Erythroblast (primary cell): ENCODE measurements at regions not wholly inside any gene's neighbourhood (a gene's known extent, or its start where the extent isn't known, plus 50 kb on each side); places are given as distances from the start of the nearest gene placed in this dataset.

Experiments
- DNase-seq, 2 experiments: peaks; one replicate each; lab custom pipeline; 2025; lab: John Stamatoyannopoulos, UW
- GATA1 ChIP-seq: IDR thresholded peaks from 2 replicates; pipeline ENCODE4 v1.6.1; 2011; ENCODE audit warnings: low read depth, mild to moderate bottlenecking, control low read depth, low read length, moderate library complexity
- POLR2A ChIP-seq: IDR thresholded peaks from 2 replicates; pipeline ENCODE4 v1.6.1; 2011; ENCODE audit warnings: mild to moderate bottlenecking, low read length

DNA sequence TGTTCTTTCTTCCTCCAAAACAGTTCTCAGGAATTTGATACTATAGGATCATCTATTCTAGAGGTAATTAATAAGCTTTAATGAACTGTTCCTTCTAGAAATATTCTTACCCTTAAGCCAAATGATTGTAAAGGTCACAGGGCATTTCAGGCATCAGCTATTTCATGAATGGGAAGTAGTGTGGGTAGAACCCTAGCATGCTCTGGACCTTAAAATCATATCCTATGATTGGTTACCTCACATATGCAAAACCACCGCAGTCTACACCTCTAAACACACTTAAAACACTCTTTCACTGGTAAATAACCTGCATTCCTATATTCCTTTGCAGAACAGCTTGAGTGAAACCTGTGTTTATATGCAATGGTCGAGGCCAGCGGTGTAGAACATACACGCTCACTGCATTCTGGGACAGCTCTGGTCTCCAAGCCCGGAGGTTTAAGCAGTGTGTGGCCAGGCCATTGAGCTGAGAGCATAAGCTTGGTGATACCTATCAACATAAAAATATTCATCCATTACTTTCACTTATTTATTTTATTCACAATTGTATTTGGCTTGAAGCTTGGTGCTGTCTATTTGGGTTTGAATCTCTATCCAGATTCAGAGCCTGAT, 87.7 kb upstream of the RASGRP1 start:
- TF ChIP-seq POLR2A = no peak
- TF ChIP-seq GATA1 = no peak

DNA sequence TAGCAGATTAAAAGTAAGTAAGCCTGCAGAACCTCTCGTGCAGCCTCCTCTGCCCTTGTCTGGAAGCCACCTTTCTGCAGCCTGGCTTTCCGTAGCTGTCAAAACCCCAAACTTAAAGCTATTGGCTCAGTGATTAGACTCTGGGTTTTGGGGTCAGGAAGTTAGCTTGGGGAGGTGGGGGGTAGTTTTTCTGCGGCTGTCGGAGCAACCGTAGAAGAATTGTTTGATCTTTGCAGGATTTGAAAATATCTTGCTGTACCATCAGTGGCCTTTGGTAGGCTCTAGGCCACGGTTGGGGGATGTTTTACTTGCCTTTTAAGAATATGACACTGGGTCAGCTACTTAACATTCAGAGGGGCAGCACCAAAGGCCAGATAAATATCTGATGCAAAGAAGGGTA, 88.4 kb upstream of the RASGRP1 start:
- TF ChIP-seq POLR2A (no peak), GATA1 (no peak)
- no peak for DNase-seq

More for the DNA sequence above, 87.7 kb upstream of the RASGRP1 start:
- DNase-seq = no peak

- DNase-seq = no peak
- no peak for TF ChIP-seq POLR2A
- no peak for TF ChIP-seq GATA1
These were observed 93.8 kb upstream of the RASGRP1 start for GRCh38 chr15:38658431-38658830.

DNA sequence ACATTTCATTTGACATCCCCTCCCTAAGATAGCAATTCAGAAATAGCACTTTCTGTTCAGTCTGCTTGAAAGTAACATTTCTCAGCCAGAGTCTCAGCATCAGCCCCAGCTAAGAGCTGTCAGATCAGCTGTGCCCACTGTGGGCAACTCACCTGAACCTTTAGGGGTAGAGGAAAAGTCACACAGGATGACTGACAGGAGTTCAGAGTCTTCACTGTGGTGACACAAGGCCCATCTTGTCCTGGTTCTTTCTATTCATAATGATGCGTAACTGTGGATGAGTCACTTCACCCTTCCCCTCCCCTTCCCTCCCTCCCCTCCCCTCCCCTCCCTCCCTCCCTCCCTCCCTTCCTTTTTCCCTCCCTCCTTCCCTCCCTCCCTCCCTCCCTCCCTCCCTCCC, 96.1 kb upstream of the RASGRP1 start:
- no peak for DNase-seq
- TF ChIP-seq POLR2A = no peak
- TF ChIP-seq GATA1 = no peak

DNA sequence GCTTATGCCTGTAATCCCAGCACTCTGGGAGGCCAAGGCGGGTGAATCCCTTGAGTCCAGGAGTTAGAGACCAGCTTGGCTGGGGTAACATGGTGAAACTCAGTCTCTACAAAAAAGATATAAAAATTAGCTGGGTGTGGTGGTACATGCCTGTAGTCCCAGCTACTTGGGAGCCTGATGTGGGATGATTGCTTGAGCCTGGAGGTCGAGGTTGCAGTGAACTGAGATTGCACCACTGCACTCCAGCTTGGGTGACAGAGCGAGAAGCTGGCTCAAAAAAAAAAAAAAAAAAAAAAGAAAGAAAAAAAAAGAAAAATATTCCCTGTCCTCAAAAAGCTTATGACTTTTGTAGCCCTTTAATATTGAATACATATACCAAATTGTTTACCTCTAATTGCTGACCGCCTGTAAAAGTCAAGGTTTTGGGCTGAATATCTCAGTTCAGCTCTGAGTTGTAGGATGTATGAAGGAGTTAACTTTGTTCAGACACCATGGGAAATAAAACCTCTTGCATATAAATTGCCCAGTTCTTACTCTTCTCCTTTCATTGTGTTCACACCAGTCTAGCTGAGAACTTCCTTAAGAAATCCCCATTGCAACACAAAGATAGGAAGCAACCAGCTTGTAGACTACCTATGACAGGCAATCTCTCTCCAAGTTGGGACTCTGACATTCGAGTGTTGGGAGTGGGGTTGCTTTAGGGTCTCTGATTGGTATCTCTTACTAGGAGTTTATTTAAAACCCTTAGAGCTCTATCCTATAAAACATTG, 97.6 kb upstream of the RASGRP1 start:
- TF ChIP-seq POLR2A (no peak), GATA1 (no peak)
- no peak for DNase-seq

- TF ChIP-seq GATA1 (no peak), POLR2A (no peak)
These were observed 98.2 kb upstream of the RASGRP1 start for GRCh38 chr15:38662805-38663204.

DNA sequence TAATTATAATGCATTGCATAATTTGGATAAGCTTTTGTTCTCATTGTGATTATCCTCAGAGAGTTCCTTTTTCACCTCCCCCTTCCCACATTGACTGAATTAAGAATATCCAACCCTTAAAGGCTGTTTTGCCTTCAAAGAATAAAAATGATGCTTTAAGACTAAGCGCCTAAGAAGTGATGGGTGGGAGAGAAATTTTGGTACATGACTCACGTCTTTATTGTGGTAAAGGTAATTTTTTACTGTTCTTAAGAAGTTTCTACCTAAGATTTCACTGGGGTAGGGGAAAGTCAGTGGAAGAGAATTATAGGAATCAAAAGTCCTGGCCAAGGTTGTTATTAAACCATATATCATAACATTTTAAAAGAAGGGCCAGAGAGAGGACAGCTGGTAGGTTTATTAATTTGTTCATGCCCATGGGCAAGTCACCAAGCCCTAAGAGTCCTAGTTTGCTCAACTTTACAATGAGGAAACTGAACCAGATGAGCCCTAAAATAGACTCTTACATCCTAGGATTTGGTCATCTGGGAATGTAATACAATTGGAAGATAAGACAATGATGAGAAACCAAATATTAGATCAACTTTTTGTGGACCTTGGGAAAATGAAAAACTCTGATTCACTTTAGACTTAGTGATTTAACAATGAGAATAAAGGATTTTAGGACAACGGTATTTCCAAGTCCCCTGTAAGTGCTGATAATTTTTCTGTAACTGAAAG, 101.1 kb upstream of the RASGRP1 start:
- no peak for DNase-seq
- TF ChIP-seq GATA1 (no peak), POLR2A (no peak)

More at GRCh38 chr15:38662805-38663204, 98.2 kb upstream of the RASGRP1 start:
- DNase-seq = no peak

- TF ChIP-seq GATA1 (no peak), POLR2A (no peak)
- no peak for DNase-seq
These were observed 102.4 kb upstream of the RASGRP1 start for GRCh38 chr15:38666865-38667510.

DNA sequence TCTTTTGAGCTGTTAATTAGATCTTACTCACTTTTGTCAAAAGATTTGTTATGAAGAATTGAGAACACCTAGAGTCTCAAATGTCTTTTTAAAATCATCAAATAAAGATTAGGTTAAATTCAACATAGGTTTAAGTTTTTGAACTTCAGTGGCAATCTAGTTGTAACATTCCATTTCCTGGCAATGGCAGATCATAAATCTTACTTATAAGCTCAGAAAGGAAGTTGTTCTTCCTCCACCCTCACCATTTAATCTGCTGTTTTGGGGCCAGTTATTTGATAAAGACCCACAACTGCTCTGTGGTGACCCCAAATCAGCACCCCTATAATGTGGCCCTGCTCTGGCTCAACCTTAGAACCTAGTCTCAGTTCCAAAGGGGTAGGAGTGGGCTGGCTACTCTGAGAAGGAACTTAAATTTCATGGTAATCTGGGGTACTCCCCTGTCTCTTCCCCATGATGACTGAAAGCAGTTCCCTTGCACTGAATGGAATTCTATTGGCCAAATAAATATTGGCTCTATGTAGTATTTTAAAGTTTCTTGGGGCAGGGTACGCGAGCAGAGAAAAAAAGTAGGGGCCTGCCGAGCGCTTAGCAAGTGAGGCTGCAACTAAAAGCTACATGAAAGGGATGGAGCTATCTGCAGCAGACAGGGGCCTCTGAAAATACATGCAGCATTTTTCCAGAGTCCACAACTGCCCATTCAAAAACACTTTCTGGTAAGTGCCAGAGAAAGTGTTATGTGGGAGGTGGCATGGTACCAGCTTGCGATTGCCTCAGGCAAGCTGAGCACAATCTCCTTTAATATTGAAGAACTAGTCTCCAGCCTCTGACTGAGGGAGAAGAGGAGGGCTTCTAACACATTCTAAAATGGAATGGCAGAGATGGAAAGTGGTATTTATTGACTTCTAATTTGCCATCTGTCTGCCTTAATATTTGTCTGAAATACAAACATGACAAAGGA, 103.6 kb upstream of the RASGRP1 start:
- no peak for DNase-seq
- no peak for TF ChIP-seq POLR2A
- TF ChIP-seq GATA1 = no peak

DNA sequence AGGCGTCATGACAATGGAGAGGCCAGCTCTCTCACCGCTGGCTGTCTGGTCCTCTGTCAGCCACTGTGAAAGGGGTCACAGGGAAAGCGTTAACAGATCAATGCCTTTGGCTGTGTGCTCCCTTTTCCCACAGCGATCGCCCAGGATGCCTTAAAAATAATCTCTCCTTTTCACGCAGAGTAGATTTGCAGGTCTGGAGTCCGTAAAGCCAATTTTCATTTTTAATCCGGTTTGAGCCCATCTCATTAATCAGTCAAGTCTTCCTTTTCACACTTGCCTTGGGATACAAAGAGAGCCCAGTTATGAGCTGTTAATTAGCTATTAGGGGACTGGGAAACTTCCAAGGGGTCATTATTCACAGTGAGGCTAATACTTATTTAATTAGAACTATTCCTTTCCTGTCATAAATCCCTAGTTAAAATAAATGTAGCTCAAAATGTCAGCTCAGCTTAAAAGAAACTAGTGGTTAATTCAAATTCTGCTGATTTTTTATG, 104.3 kb upstream of the RASGRP1 start:
- no peak for DNase-seq
- no peak for TF ChIP-seq GATA1

- no peak for DNase-seq
- no peak for TF ChIP-seq POLR2A
These were observed 105.8 kb upstream of the RASGRP1 start for GRCh38 chr15:38670128-38671005.

DNA sequence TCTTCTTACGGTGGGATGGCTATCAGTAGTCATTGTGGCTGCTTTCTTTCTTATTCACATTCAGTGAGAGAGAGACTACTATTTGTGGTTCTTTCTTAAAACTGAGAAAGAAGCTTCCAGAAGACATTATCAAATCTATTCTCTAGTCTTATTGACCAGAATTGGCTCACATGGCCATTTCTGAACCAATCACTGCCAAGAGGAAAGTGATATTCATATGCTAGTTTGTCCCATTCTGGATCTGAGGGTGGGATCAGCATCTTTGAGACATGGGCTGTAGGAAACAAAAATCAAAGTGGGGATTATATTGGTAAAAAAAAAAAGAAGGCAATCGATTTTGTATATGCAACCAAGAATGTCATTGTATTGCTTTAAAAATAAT, 106.4 kb upstream of the RASGRP1 start:
- DNase-seq = no peak
- TF ChIP-seq POLR2A = no peak
